HepG2 (cell line): ENCODE measurements at regions not wholly inside any gene's neighbourhood (a gene's known extent, or its start where the extent isn't known, plus 50 kb on each side); places are given as distances from the start of the nearest gene placed in this dataset.

ENCODE experiments used
- CTCF ChIP-seq: sonication (generic); formaldehyde crosslinking; IDR thresholded peaks from 2 replicates; pipeline ENCODE4 v1.5.0; 2020; ENCODE audit warnings: mild to moderate bottlenecking, missing genetic modification reagents, moderate library complexity
- EZH2 ChIP-seq: conservative IDR thresholded peaks from 2 replicates; pipeline ENCODE4 v1.6.1; 2012; ENCODE audit warnings: mild to moderate bottlenecking, low read depth, low read length, moderate library complexity
- FOXA1 ChIP-seq, 2 experiments: fragments of 450-650 bp in 1 of 2; sonication (generic) in 1 of 2; formaldehyde crosslinking in 1 of 2; IDR thresholded peaks; 2 replicates each; pipeline versions ENCODE4 v1.4.0 to v1.6.1; 2016 to 2020; ENCODE audit warnings: missing genetic modification reagents in 1 of 2
- FOXJ3 ChIP-seq: sonication (generic); formaldehyde crosslinking; IDR thresholded peaks from 2 replicates; pipeline ENCODE4 v1.4.0; 2020; ENCODE audit warnings: missing genetic modification reagents, mild to moderate bottlenecking, borderline replicate concordance
- TCF7 ChIP-seq: sonication (generic); IDR thresholded peaks from 2 replicates; pipeline ENCODE4 v1.6.1; 2016; ENCODE audit warnings: antibody characterized with exemption, low read depth

- TF ChIP-seq TCF7 (no peak), EZH2 (no peak), FOXA1 (IDR thresholded peaks at IDR 0.05) (no peak), FOXA1 (CRISPR knock-in tag; IDR thresholded peaks at IDR 0.05) (no peak), CTCF (CRISPR knock-in tag) (no peak), FOXJ3 (CRISPR knock-in tag) (no peak)
Measured at GRCh38 chrX:721354-721753, 90.8 kb downstream of the SHOX start.
